ENCODE measurements at regions not wholly inside any gene's neighbourhood (a gene's known extent, or its start where the extent isn't known, plus 50 kb on each side); places are given as distances from the start of the nearest gene placed in this dataset.

GRCh38 chr1:194044892-194045291, 858.5 kb upstream of the B3GALT2 start:
- no peak for TF ChIP-seq KAT2A (conservative IDR thresholded peaks at IDR 0.05; ENCODE audit: control insufficient read depth, low read depth, low read length)
- TF ChIP-seq CTCF (IDR thresholded peaks at IDR 0.05 in 2 of 3, conservative IDR thresholded peaks at IDR 0.05 in 1 of 3; ENCODE audit: control insufficient read depth in 2 of 3, extremely low read depth in 1 of 3, insufficient read depth in 1 of 3, low read depth in 3 of 3, low read length in 3 of 3) = no peak
- no peak for TF ChIP-seq ATF2 (IDR thresholded peaks at IDR 0.05; ENCODE audit: low read length)
